Fibroblast of skin of right quadriceps (primary cell): ENCODE measurements at regions not wholly inside any gene's neighbourhood (a gene's known extent, or its start where the extent isn't known, plus 50 kb on each side); places are given as distances from the start of the nearest gene placed in this dataset.

Experiments used
- DNase-seq: peaks from one replicate; pipeline ENCODE4 v3.0.0-alpha.2; 2013

GRCh38 chr5:3312299-3312698 lies 283.3 kb upstream of the IRX1 start:
- no peak for DNase-seq

GRCh38 chr5:3311433-3311832 lies 284.2 kb upstream of the IRX1 start:
- DNase-seq = no peak

DNA sequence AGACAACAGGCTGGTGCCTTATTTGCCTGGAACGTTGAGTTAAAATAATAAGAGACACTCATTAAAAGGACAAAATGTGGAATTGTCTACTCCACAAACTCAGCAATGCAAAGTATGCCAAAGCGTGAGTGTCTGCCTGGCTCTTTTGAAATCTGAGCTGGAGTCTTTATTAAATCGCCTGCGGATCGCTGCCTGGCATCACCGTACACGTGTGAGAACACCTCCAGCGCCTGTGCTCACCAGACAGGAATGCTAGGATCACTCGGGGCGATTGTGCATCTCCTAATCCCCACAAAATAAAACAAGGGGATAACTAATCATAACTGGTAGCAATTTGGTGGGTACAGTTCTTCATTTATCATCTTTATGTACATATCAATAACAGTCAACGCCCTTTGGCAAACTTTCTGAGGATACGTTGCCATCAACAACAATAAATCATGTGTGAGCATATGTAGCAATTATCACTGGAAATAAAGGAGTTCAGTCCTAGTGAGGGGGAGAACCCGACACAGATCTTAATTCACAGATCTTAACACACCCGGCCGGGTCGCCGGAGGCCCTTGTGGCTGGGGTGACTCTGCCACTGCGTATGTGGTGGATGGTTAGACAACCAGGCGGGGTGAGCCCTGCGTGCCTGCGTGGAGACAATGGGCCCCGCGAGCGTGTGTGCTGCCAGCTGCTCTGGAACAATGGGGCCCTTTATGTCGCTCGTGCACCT lies 284.9 kb upstream of the IRX1 start:
- DNase-seq = peak; percentile 89

GRCh38 chr5:3309538-3309937 lies 286.1 kb upstream of the IRX1 start:
- DNase-seq = no peak

- no peak for DNase-seq
Measured at GRCh38 chr5:3307982-3308621, 287.5 kb upstream of the IRX1 start.

DNA sequence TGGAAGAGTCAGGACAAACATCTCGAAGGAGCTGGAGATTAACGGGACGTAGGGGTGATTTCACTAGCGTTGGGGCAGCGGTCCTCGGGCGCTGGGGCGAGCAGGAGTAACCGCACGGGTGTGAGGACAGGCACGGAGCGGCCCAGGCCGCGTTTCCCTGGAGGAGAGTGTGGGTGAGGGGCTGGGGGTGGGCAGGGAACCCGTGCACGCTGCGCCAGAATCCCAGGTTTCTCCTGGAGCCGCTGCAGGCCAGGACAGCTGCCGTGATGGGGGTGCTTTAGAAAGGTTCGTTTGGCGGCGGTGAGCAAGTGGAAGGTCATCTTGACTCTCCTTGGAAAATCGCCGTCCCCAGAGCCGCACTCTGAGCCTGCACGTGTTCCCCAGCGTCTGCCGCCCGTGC lies 290.2 kb upstream of the IRX1 start:
- DNase-seq = no peak

DNA sequence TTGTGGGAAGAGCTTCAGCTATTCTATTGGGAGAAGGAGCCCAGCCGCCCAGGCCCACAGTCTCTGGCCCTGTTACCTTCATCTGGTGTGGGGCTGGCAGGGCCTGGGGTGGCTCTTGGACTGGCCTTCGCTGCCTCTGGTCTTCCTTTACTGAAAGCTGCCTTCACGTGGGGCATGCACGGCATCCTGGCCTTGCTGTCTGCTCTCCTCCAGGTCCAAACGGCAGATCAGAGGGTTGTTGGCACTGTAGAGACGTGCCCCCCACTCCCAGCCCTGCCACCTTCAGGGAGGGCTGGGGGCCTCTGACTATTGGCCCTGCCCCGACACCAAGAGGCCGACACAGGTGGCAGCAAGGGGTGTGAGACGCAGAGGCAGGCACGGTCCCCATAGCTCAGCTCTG lies 291.3 kb upstream of the IRX1 start:
- no peak for DNase-seq

GRCh38 chr5:3303777-3304176 lies 291.9 kb upstream of the IRX1 start:
- peak; percentile 78 for DNase-seq

DNA sequence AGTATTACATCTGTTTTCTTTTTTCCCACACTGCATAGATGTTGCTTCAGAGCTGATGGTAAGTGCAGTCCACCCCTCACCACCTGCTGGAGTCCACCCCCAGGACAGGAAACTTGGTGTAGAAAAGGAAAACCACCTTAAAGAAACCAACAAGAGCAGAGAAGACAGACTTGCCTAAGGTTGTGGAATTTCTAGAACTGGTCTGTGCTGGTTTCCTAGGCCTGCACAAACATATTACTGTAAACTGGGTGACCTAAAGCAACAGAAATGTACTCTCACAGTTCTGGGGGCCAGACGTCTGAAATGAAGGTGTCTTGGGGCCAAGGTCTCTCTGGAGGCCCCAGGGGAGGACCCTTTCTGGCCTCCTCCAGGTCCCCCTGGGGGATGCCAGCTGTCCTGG lies 293.4 kb upstream of the IRX1 start:
- no peak for DNase-seq

DNA sequence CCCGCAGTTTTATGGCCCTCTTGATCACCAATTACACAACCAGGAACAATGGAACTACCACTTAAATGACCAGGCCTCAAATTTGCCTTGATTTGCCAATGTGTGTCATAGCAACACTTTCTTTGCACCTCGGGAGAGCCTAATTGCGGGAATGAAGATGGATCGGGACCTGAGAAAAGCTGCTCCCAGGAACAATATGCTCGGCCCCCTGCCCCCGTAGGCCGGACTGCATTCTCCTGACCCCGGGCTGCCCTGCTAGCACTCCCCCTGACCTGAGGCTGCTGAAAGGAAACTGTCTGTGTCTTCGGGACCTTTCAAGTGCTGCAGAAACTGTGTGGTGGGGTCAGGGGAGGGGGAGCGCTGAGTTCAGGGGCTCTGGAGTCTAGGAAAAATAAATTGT lies 294.3 kb upstream of the IRX1 start:
- no peak for DNase-seq

GRCh38 chr5:3300726-3301125 lies 294.9 kb upstream of the IRX1 start:
- no peak for DNase-seq

- no peak for DNase-seq
Measured at GRCh38 chr5:3299441-3299840, 296.2 kb upstream of the IRX1 start.

DNA sequence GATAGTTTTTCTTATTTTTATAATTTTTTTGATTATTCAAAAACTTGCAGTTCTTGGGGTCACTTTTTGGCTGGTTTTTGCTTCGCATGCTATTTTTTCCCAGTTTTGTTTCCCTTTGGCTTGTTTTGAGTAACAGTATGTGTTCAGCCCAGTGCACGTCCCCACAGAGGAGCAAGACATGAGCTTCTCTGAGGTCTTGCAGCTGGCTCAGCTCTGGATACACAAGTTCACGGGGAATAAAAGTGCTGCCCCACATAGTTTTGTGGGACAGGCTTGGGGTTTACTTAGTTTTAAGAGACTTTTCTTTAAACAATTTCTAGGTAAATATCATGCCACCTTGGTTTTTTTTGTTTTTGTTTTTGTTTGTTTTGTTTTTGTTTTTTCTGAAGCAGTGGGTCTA lies 297.8 kb upstream of the IRX1 start:
- DNase-seq = no peak

DNA sequence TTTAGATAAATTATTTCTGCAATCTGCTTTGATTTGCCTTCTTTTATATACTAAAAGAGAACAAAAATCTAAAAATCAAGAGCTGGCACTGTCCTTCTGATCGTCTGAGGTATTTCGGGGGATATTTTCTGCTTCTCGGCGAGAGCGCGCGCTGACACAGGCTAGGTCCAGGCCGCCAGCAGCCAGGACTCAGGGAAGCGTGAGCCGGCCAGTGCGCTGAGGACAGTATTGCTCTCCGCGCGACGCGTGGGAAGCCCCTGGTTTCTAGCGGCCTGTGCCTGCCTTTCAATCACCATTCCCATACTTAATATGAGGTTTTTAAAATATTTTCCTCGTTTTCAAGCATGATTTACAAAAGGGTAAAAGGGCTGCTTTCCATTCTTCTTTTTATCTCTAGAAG lies 307.3 kb upstream of the IRX1 start:
- DNase-seq = no peak

DNA sequence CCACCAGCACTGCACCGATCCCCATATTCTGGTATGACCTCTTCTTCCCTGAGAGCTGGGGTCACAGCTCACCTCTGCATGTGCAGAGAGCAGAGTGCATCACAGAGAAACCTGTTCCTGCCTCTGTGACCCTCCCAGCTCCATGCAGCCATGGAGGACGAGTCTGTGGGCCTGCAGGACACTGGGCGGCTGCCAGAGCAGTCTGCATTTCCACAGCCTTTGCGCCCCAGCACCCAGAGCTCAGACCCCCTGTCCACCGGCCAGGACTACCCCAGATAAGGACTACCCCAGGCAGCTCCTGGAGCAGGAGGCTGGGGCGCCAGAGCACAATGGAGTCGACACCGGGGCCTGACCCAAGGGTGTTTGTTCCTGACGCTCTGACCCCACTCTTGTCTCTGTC lies 308.1 kb upstream of the IRX1 start:
- DNase-seq = no peak

DNA sequence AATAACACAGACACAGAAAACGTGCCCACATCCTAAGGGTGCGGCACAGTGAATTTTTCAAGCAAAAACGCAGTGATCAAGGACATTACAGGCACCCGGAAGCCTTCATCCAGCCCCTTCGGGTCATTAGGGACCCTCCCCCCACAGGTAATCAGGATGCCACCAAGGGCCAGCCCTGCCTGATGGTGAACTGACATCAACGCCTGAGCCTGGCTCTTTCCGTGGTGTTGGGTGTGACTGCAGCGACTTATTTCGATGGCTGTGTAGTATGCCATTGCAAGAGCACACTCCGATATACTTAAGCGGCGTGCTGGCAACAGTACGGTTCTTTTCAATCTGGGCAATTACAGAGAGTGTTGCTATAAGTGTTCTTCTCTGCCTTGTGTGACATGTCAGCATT lies 310.0 kb upstream of the IRX1 start:
- DNase-seq = no peak

DNA sequence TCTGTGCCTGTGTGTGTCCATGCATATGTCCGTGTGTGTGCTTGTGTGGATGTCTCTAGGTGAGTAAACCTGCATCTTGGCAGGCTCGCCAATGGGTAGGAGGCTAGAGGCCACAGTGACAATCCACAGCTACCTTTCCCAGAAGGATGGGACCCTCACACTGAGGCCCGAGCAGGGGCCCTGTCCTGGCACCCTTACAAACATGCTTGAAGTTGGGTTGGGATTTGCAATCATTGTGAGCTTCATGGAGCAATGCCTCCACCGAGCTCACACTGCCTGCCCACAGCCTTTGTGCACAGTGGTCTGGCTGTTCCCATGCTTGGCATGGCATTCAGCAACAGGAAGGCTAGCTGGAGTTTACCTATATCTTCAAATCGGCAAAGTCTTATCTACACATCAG lies 311.1 kb upstream of the IRX1 start:
- no peak for DNase-seq

DNA sequence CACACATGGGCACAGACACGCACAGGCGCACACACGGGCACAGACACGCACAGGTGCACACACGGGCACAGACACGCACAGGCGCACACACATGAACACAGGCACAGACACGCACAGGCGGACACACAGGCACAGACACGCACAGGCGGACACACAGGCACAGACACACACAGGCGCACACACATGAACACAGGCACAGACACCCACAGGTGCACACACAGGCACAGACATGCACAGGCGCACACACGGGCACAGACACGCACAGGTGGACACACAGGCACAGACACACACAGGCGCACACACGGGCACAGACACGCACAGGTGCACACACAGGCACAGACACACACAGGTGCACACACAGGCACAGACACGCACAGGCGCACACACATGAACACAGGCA lies 312.8 kb upstream of the IRX1 start:
- DNase-seq = no peak

GRCh38 chr5:3281366-3281765 lies 314.3 kb upstream of the IRX1 start:
- no peak for DNase-seq

GRCh38 chr5:3278643-3279042 lies 317.0 kb upstream of the IRX1 start:
- no peak for DNase-seq

DNA sequence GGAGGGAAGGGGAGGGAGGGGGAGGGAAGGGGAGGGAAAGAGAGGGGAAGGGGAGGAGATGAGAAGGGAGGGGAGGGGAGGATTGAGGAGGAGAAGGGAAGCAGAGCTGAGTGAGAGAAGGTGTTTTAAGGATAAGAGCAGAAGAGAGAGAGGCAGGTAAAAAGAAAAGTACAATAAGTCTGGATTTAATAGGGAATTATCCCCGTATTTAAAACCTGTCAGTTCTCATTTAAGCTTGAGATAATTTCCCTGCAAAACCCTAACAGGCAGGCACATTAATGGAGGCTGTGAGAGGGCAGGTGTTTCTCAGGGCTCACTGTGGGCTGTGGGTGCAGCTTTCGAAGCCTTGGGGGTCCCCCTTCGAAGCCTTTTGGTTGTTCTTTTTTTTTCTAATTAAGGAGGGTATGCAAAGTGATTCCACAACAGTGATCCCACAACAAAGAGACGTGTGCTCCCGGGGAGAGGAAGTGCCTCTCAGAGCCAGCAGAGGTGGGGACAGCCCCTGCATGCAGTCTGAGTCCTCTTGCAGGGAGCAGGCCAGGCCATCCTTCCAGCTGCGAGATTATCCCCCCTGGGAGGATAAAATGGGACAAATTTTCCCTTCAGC lies 317.9 kb upstream of the IRX1 start:
- DNase-seq = no peak

- no peak for DNase-seq
Measured at GRCh38 chr5:3276896-3277295, 318.7 kb upstream of the IRX1 start.

GRCh38 chr5:3269395-3270169 lies 326.1 kb upstream of the IRX1 start:
- DNase-seq = no peak
